GM23248 (cell line): ENCODE measurements at regions not wholly inside any gene's neighbourhood (a gene's known extent, or its start where the extent isn't known, plus 50 kb on each side); places are given as distances from the start of the nearest gene placed in this dataset.

Source experiments
- DNase-seq: peaks from one replicate; pipeline ENCODE4 v3.0.0-alpha.2; 2015
- H2AFZ ChIP-seq: fragments of 200-600 bp; sonication (generic); 2 replicates; pipeline ENCODE4 v1.6.1; 2016; ENCODE audit warnings: antibody characterized with exemption
- H3F3A ChIP-seq: fragments of 200-600 bp; sonication (generic); 2 replicates; pipeline ENCODE4 v1.6.1; 2016; ENCODE audit warnings: mild to moderate bottlenecking, antibody characterized with exemption, mixed run types; ENCODE audit not compliant: insufficient read depth
- H3K27ac ChIP-seq: fragments of 200-600 bp; sonication (generic); 2 replicates; pipeline ENCODE4 v1.5.1; 2016; ENCODE audit warnings: mild to moderate bottlenecking
- H3K27me3 ChIP-seq: fragments of 200-600 bp; sonication (generic); replicated peaks from 2 replicates; pipeline ENCODE4 v1.6.1; 2016; ENCODE audit warnings: mild to moderate bottlenecking; ENCODE audit not compliant: insufficient read depth
- H3K36me3 ChIP-seq: fragments of 200-600 bp; sonication (generic); 2 replicates; pipeline ENCODE4 v1.6.1; 2016; ENCODE audit warnings: low read depth, mild to moderate bottlenecking
- H3K4me1 ChIP-seq: fragments of 200-600 bp; sonication (generic); 2 replicates; pipeline ENCODE4 v1.6.1; 2016; ENCODE audit warnings: mild to moderate bottlenecking; ENCODE audit not compliant: insufficient read depth
- H3K4me2 ChIP-seq: fragments of 200-600 bp; sonication (generic); one replicate; pipeline ENCODE4 v1.6.1; 2016; ENCODE audit warnings: mild to moderate bottlenecking; ENCODE audit not compliant: unreplicated experiment
- H3K4me3 ChIP-seq: fragments of 200-600 bp; sonication (generic); 2 replicates; pipeline ENCODE4 v1.5.1; 2016; ENCODE audit warnings: mild to moderate bottlenecking
- H3K79me2 ChIP-seq: fragments of 200-600 bp; sonication (generic); 2 replicates; pipeline ENCODE4 v1.6.1; 2016; ENCODE audit warnings: mild to moderate bottlenecking; ENCODE audit not compliant: insufficient read depth
- H3K9ac ChIP-seq: fragments of 200-600 bp; sonication (generic); 2 replicates; pipeline ENCODE4 v1.6.1; 2016; ENCODE audit warnings: mild to moderate bottlenecking
- H3K9me2 ChIP-seq: fragments of 200-600 bp; sonication (generic); 2 replicates; pipeline ENCODE4 v1.6.1; 2016; ENCODE audit warnings: mixed run types, mild to moderate bottlenecking, moderate library complexity; ENCODE audit not compliant: insufficient read depth
- H3K9me3 ChIP-seq: fragments of 200-600 bp; sonication (generic); one replicate; pipeline ENCODE4 v1.6.1; 2017; ENCODE audit warnings: low read depth
- H4K20me1 ChIP-seq: fragments of 200-600 bp; sonication (generic); 2 replicates; pipeline ENCODE4 v1.6.0; 2016; ENCODE audit not compliant: insufficient read depth
- EZH2 ChIP-seq: fragments of 200-600 bp; sonication (generic); IDR thresholded peaks from 2 replicates; pipeline ENCODE4 v1.6.1; 2018; ENCODE audit warnings: antibody characterized with exemption, mild to moderate bottlenecking; ENCODE audit not compliant: insufficient read depth, poor library complexity, severe bottlenecking
- EZH2phosphoT487 ChIP-seq: fragments of 200-600 bp; sonication (generic); IDR thresholded peaks from 2 replicates; pipeline ENCODE4 v1.6.1; 2018; ENCODE audit warnings: antibody characterized with exemption, moderate library complexity, mild to moderate bottlenecking, low read depth; ENCODE audit not compliant: insufficient read depth
- WGBS, 2 experiments: methylation state at CpG; one replicate each; pipeline ENCODE4 v1.1.6; 2015 to 2017; ENCODE audit warnings: low lambda C conversion rate in 2 of 2, low coverage in 1 of 2; ENCODE audit errors: missing lambda C conversion rate in 2 of 2; 5-methylcytosine and 5-hydroxymethylcytosine counted together
- in situ Hi-C: fragments of 300-500 bp; cut with MboI; formaldehyde crosslinking; loops from 2 replicates; pipeline ENCODE4 v1.15.0; 2020

DNA sequence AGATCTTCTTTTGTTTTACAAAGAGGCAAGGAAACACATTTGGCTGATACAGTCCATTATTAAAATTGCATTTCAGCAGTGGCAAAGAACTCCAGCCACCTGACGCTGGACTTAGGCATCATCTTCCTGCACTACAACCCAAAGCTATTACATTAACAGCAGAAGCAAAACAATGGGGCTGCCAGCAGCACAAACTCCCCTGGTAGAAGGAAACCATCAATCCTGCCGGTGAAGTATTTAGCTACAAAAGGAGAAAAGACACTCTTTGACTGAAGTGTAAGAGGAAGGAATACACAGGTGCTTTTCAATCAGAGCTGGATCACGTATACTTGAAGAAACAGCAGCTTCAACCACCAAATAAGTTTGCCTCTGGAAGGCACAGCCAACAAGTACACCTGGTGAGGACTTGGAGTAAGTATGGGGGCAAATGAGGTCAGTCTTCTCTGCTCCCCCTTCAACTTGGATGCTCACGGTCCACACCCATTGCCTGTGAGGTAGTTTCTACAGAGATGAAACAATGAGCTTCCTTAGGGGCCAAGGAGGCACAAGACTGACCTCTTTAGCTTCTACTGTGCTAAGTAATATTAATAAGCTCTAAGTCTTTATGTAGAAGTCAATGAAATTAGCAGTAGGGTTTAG, 125.9 kb upstream of the FOXN3 start:
- H3F3A ChIP-seq, result peaks cover 24% of the 10 kb centered on the region
- in situ Hi-C loops, result no loop called here
- DNase-seq, result no peak

DNA sequence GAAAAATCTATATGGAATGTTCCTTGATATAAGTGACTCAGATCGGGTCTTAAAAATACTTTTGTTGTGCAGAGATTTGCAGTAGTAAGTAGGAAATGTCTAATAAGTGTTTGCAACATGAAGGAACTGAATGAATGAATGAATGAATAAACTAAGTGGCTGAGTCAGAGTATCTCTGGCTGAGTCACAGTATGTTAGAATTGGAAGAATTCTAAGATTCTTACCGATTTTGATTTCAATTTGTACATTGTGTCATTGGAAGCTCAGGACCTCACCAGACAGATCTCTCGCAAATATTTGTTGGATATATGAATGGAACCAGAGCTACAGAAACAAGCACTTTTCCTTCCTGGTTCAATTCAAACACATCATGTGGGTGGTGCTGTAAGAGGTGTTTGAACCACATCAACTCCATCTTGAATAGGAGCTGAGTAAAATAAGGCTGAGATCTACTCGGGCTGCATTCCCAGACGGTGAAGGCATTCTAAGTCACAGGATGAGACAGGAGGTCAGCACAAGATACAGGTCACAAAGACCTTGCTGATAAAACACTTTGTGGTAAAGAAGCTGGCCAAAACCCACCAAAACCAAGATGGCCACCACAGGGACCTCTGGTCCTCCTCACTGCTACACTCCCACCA, 123.9 kb upstream of the FOXN3 start:
- Histone ChIP-seq H3K4me2 (peak overlapping the region; percentile 81), H3K9me3 (no peaks in the 10 kb centered on the region), H3K27me3 (no peaks in the 10 kb centered on the region), H3K9ac (no peak overlapping the region; the same call in 1 of the 2 replicates), H3F3A (peaks cover 24% of the 10 kb centered on the region), H3K27ac (peak overlapping the region; percentile 73), H3K4me1 (peaks cover 21% of the 10 kb centered on the region), H3K79me2 (no peaks in the 10 kb centered on the region), H3K9me2 (no peaks in the 10 kb centered on the region), H2AFZ (peak overlapping the region; percentile 57), H3K36me3 (no peaks in the 10 kb centered on the region), H4K20me1 (no peaks in the 10 kb centered on the region), H3K4me3 (peak overlapping the region; percentile 50)
- in situ Hi-C loops, result no loop called here
- WGBS, 2 experiments, result 2 to 8% methylated on average over 5 of the region's 5 CpGs
- peak; percentile 93 for DNase-seq
- TF ChIP-seq EZH2phosphoT487 (no peak), EZH2 (no peak)

More for the DNA sequence above, 125.9 kb upstream of the FOXN3 start:
- H3K4me3 ChIP-seq, result no peak overlapping the region
- no peak overlapping the region for H2AFZ ChIP-seq
- TF ChIP-seq EZH2phosphoT487 (no peak), EZH2 (no peak)
- no peaks in the 10 kb centered on the region for H4K20me1 ChIP-seq
- H3K27me3 ChIP-seq, result no peaks in the 10 kb centered on the region
- no peaks in the 10 kb centered on the region for H3K9me3 ChIP-seq
- no peaks in the 10 kb centered on the region for H3K9me2 ChIP-seq
- H3K79me2 ChIP-seq, result no peaks in the 10 kb centered on the region
- H3K4me2 ChIP-seq, result no peak overlapping the region
- H3K27ac ChIP-seq, result no peak overlapping the region
- H3K9ac ChIP-seq, result no peak overlapping the region
- peaks cover 21% of the 10 kb centered on the region for H3K4me1 ChIP-seq
- H3K36me3 ChIP-seq, result no peaks in the 10 kb centered on the region
- 94 to 96% methylated on average over 4 of the region's 4 CpGs for WGBS, 2 experiments

DNA sequence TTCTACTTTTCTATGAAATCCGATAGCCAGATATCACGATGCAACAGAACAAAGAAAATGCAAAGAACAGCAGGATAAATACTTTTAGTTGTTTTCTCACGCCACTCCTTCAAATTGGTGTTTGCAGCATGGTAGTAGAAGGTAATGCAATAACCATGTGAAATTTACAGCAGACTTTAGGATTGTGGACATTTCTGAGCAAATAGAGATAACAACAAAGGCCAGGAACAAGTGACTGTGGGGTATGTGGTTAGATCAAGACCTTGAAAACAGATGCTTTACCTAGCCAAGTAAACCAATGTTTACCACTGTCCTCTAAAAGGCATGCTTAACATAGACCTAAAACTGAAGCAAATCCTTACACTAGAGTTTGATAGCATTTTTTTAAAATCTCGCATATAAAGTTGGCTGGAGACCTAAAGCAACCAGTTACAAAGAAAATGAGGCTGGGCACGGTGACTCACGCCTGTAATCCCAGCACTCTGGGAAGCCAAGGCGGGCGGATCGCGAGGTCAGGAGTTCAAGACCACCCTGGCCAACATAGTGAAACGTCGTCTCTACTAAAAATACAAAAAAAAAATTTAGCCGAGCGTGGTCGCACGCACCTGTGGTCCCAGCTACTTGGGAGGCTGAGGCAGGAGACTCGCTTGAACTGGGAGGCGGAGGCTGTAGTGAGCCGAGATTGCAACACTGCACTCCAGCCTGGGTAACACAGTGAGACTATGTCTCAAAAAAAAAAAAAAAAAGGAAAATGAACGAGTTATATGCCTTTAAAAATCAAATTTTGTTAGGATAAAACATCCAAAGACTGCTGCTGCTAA, 123.2 kb upstream of the FOXN3 start:
- H3K4me1 ChIP-seq, result peaks cover 22% of the 10 kb centered on the region
- peak overlapping the region; percentile 73 for H3K27ac ChIP-seq
- peak overlapping the region; percentile 17; the same call in 1 of the 2 replicates for H3K4me3 ChIP-seq
- no peaks in the 10 kb centered on the region for H3K79me2 ChIP-seq
- H4K20me1 ChIP-seq, result no peaks in the 10 kb centered on the region
- no peak overlapping the region for H3K9ac ChIP-seq
- WGBS, 2 experiments, result 66 to 69% methylated on average over 19 to 20 of the region's 20 CpGs
- in situ Hi-C loops, result no loop called here
- H3K36me3 ChIP-seq, result no peaks in the 10 kb centered on the region
- TF ChIP-seq EZH2phosphoT487 (no peak), EZH2 (no peak)
- H3K9me2 ChIP-seq, result no peaks in the 10 kb centered on the region
- H3K4me2 ChIP-seq, result peak overlapping the region; percentile 29
- peak; percentile 31 for DNase-seq
- no peak overlapping the region for H2AFZ ChIP-seq
- no peaks in the 10 kb centered on the region for H3K27me3 ChIP-seq
- no peaks in the 10 kb centered on the region for H3K9me3 ChIP-seq
- peaks cover 24% of the 10 kb centered on the region for H3F3A ChIP-seq

DNA sequence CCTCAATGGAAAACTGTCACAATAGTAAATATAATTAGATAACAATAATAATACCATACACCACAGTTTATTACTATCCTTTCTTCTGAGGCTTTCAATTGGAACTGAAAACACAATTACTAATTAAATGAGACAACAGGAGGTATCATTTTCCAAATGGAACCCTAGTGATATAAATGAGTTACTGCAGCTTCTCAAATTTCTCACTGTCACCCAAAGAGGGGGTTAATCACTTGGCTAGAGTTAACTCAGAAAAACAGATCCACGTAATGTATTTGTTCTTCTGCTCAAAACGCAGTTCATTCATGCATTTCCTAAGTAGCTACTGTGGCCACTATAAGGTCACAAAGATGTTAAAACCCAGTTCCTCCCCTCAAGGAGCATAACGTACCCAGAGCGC, 120.9 kb upstream of the FOXN3 start:
- H3K9ac ChIP-seq, result no peak overlapping the region
- H3K27me3 ChIP-seq, result no peaks in the 10 kb centered on the region
- H3K27ac ChIP-seq, result no peak overlapping the region
- no peaks in the 10 kb centered on the region for H4K20me1 ChIP-seq
- no peak overlapping the region for H2AFZ ChIP-seq
- H3K9me2 ChIP-seq, result no peaks in the 10 kb centered on the region
- H3K9me3 ChIP-seq, result no peaks in the 10 kb centered on the region
- no peaks in the 10 kb centered on the region for H3K36me3 ChIP-seq
- H3F3A ChIP-seq, result peaks cover 24% of the 10 kb centered on the region
- H3K79me2 ChIP-seq, result no peaks in the 10 kb centered on the region
- peaks cover 29% of the 10 kb centered on the region for H3K4me1 ChIP-seq
- H3K4me2 ChIP-seq, result no peak overlapping the region
- TF ChIP-seq EZH2, result no peak
- H3K4me3 ChIP-seq, result no peak overlapping the region
- 84 to 90% methylated on average over 4 of the region's 4 CpGs for WGBS, 2 experiments
- in situ Hi-C loops, result no loop called here
- DNase-seq, result no peak
